ENCODE measurements at regions not wholly inside any gene's neighbourhood (a gene's known extent, or its start where the extent isn't known, plus 50 kb on each side); places are given as distances from the start of the nearest gene placed in this dataset.

DNA sequence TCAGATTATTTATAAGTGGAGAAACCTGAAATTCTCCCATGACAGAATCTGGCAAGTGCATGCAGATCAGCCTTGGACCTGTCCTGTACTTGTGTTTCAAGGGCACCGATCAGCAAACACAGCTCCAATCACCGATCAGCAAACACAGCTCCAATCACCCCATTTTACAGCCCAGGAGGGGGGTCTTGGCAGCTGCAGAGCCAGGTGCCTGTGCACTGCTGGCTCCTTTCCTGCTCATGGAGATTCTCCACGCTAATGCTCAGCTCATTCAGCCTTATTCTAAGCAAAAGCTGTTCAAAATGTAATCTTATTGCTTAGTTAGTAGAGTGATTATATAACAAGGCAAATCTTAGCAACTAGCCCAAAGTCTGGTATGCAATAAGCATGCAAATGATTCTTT lies 623.1 kb upstream of the HS6ST1 start:
- CTCF ChIA-PET, result no interaction called here

GRCh38 chr2:128949360-128949759 lies 630.7 kb upstream of the HS6ST1 start:
- Histone ChIP-seq H4K20me1 (ENCODE audit: insufficient read depth) (no peaks in the 10 kb centered on the region), H3K27ac (ENCODE audit: low read depth in 2 of 2, low read length in 1 of 2) (no peak overlapping the region), H3K36me3 (replicated peaks in 1 of 2; ENCODE audit: control insufficient read depth in 1 of 2, insufficient read depth in 2 of 2, low read length in 1 of 2) (no peaks in the 10 kb centered on the region), H3K4me1 (ENCODE audit: control insufficient read depth in 1 of 2, insufficient read depth in 2 of 2, low read depth in 1 of 2, low read length in 1 of 2) (no peaks in the 10 kb centered on the region), H3K9me3 (no peaks in the 10 kb centered on the region), H3K9me2 (no peaks in the 10 kb centered on the region), H3K4me3 (ENCODE audit: low read depth in 2 of 2, low read length in 1 of 2) (no peak overlapping the region), H2AFZ (ENCODE audit: low read depth) (no peak overlapping the region), H3K4me2 (no peak overlapping the region), H3K27me3 (ENCODE audit: insufficient read depth) (no peaks in the 10 kb centered on the region), H3F3A (replicated peaks; ENCODE audit: insufficient read depth) (no peaks in the 10 kb centered on the region), H3K79me2 (ENCODE audit: insufficient read depth) (no peaks in the 10 kb centered on the region), H3K9ac (no peak overlapping the region)
- DNase-seq, result no peak
- ChIA-PET CTCF (no interaction called here), POLR2A (no interaction called here)
- TF ChIP-seq, protein P1, sequence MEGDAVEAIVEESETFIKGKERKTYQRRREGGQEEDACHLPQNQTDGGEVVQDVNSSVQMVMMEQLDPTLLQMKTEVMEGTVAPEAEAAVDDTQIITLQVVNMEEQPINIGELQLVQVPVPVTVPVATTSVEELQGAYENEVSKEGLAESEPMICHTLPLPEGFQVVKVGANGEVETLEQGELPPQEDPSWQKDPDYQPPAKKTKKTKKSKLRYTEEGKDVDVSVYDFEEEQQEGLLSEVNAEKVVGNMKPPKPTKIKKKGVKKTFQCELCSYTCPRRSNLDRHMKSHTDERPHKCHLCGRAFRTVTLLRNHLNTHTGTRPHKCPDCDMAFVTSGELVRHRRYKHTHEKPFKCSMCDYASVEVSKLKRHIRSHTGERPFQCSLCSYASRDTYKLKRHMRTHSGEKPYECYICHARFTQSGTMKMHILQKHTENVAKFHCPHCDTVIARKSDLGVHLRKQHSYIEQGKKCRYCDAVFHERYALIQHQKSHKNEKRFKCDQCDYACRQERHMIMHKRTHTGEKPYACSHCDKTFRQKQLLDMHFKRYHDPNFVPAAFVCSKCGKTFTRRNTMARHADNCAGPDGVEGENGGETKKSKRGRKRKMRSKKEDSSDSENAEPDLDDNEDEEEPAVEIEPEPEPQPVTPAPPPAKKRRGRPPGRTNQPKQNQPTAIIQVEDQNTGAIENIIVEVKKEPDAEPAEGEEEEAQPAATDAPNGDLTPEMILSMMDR (IDR thresholded peaks at IDR 0.05), result no peak
- TF ChIP-seq GABPA (IDR thresholded peaks at IDR 0.05; ENCODE audit: low read depth), result no peak
- no peak for TF ChIP-seq NRF1 (IDR thresholded peaks at IDR 0.05; ENCODE audit: low read depth, low read length)
- no peak for TF ChIP-seq EZH2phosphoT487 (IDR thresholded peaks at IDR 0.05; ENCODE audit: borderline replicate concordance, low read depth)
- no peak for TF ChIP-seq RCOR1 (IDR thresholded peaks at IDR 0.05; ENCODE audit: low read length)
- no peak for TF ChIP-seq MAX (IDR thresholded peaks at IDR 0.05; ENCODE audit: low read depth)
- no peak for TF ChIP-seq ELF1 (IDR thresholded peaks at IDR 0.05)
- no peak for TF ChIP-seq RAD21 (IDR thresholded peaks at IDR 0.05; ENCODE audit: low read length)
- no peak for TF ChIP-seq NFIC (IDR thresholded peaks at IDR 0.05; ENCODE audit: borderline replicate concordance)
- no peak for TF ChIP-seq YY1 (IDR thresholded peaks at IDR 0.05; ENCODE audit: low read depth)
- TF ChIP-seq TCF12 (IDR thresholded peaks at IDR 0.05), result no peak
- TF ChIP-seq, protein P2, sequence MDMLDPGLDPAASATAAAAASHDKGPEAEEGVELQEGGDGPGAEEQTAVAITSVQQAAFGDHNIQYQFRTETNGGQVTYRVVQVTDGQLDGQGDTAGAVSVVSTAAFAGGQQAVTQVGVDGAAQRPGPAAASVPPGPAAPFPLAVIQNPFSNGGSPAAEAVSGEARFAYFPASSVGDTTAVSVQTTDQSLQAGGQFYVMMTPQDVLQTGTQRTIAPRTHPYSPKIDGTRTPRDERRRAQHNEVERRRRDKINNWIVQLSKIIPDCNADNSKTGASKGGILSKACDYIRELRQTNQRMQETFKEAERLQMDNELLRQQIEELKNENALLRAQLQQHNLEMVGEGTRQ (IDR thresholded peaks at IDR 0.05; ENCODE audit: borderline replicate concordance, low read depth, low read length), result no peak
- TF ChIP-seq CHD2 (IDR thresholded peaks at IDR 0.05; ENCODE audit: low read length, partially characterized antibody), result no peak
- TF ChIP-seq FOXM1 (IDR thresholded peaks at IDR 0.05; ENCODE audit: low read depth), result no peak
- no peak for TF ChIP-seq RXRA (IDR thresholded peaks at IDR 0.05; ENCODE audit: borderline replicate concordance, low read depth)
- 65% methylated on average over 5 of the region's 5 CpGs for WGBS (ENCODE audit: low lambda C conversion rate)

More for the DNA sequence above, 623.1 kb upstream of the HS6ST1 start:
- DNase-seq, result no peak
- Histone ChIP-seq H4K20me1 (ENCODE audit: insufficient read depth) (no peaks in the 10 kb centered on the region), H3K27me3 (ENCODE audit: insufficient read depth) (no peaks in the 10 kb centered on the region), H3K27ac (ENCODE audit: low read depth in 2 of 2, low read length in 1 of 2) (no peak overlapping the region), H3K4me1 (ENCODE audit: control insufficient read depth in 1 of 2, insufficient read depth in 2 of 2, low read depth in 1 of 2, low read length in 1 of 2) (no peaks in the 10 kb centered on the region), H3K9me3 (no peaks in the 10 kb centered on the region), H3F3A (replicated peaks; ENCODE audit: insufficient read depth) (no peaks in the 10 kb centered on the region), H3K9me2 (no peaks in the 10 kb centered on the region), H3K36me3 (replicated peaks in 1 of 2; ENCODE audit: control insufficient read depth in 1 of 2, insufficient read depth in 2 of 2, low read length in 1 of 2) (no peaks in the 10 kb centered on the region), H3K79me2 (ENCODE audit: insufficient read depth) (no peaks in the 10 kb centered on the region), H2AFZ (ENCODE audit: low read depth) (no peak overlapping the region), H3K4me3 (ENCODE audit: low read depth in 2 of 2, low read length in 1 of 2) (no peak overlapping the region), H3K4me2 (no peak overlapping the region), H3K9ac (no peak overlapping the region)
- no peak for TF ChIP-seq GABPA (IDR thresholded peaks at IDR 0.05; ENCODE audit: low read depth)
- WGBS (ENCODE audit: low lambda C conversion rate), result 0% methylated on average over 3 of the region's 3 CpGs
- POLR2A ChIA-PET, result no interaction called here

All from SK-N-SH (cell line).